ENCODE measurements at regions not wholly inside any gene's neighbourhood (a gene's known extent, or its start where the extent isn't known, plus 50 kb on each side); places are given as distances from the start of the nearest gene placed in this dataset.

DNA sequence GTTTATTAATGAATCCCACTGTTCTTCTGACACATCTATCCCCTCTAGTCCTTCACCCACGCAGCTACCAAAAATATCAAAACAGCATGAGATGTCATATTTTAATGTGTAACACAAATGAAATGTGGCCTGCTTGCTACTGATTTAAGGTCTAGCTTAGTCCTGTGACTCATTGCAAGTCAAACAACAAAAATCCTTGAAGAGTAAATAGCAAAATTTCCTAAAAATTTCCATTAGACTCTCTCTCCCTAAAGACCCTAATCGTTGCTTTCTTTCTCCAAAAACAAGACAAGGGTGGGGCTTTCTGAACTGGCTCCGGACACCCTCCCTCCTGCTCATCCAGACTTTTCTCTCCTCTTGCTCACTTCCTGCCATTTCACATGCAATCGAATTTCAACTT is 99.9 kb upstream of the IPO5 start:
- no peak overlapping the region for H3K27ac ChIP-seq

DNA sequence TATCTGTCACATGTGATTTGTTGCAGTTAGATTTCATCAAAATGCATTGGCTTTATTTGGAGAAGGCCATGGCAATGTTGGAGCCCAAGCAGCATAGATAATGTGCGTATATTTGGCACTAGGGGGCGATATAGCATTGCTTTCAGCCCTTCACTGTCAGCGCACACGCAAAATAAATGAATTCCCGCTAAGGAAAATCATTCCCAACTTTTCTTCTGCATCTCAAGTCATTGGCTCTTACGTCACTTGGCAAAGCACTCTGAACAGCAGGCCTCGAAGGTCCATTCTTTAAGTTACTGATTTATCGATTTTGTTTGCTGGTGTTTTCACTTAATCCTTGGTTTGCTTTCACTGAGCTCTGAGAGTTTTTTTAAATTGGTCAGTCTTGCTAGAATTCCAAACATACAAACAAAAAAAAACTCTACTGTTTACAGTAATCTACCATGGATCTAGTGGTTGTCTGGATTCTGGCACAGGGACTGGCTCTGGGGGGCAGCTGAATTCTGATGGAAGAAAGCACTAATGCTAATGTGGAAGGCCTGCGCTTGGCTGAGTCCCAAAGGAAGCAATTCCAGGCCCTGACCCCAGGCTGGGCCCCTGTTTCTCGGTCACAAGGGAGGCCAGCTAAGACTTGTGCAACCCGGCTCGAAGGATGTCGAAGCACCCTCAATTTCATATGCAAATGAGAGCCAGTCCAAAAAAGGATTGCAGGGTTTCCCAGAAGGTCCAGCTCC is 97.7 kb upstream of the IPO5 start:
- no peak overlapping the region for H3K27ac ChIP-seq
- TF ChIP-seq, protein P1, sequence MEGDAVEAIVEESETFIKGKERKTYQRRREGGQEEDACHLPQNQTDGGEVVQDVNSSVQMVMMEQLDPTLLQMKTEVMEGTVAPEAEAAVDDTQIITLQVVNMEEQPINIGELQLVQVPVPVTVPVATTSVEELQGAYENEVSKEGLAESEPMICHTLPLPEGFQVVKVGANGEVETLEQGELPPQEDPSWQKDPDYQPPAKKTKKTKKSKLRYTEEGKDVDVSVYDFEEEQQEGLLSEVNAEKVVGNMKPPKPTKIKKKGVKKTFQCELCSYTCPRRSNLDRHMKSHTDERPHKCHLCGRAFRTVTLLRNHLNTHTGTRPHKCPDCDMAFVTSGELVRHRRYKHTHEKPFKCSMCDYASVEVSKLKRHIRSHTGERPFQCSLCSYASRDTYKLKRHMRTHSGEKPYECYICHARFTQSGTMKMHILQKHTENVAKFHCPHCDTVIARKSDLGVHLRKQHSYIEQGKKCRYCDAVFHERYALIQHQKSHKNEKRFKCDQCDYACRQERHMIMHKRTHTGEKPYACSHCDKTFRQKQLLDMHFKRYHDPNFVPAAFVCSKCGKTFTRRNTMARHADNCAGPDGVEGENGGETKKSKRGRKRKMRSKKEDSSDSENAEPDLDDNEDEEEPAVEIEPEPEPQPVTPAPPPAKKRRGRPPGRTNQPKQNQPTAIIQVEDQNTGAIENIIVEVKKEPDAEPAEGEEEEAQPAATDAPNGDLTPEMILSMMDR (IDR thresholded peaks at IDR 0.05) = peak; percentile 91
- no peak for TF ChIP-seq ZFX (IDR thresholded peaks at IDR 0.05; ENCODE audit: borderline replicate concordance)

More for the DNA sequence above, 99.9 kb upstream of the IPO5 start:
- no peak for TF ChIP-seq ZFX (IDR thresholded peaks at IDR 0.05; ENCODE audit: borderline replicate concordance)
- TF ChIP-seq, protein P1 (IDR thresholded peaks at IDR 0.05) = no peak

DNA sequence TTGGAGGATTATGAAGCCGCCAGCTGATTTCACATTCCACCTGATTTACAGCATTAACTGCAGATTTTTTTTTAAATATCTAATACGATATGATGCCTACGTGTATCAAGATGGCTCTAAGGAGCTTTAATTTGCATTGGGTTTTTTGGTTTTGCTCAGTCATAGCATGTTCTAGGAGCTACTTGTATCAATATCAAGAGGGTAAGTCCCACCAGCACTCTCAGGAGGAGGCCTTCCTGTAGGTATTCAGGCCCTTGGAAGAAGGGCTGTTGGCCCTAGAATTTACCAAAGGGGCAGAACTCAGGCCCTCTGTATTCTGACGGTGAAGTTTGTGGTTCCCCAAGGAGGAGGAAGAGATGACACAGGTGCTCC is 97.2 kb upstream of the IPO5 start:
- no peak overlapping the region for H3K27ac ChIP-seq
- TF ChIP-seq, protein P1 (IDR thresholded peaks at IDR 0.05) = no peak
- no peak for TF ChIP-seq ZFX (IDR thresholded peaks at IDR 0.05; ENCODE audit: borderline replicate concordance)

DNA sequence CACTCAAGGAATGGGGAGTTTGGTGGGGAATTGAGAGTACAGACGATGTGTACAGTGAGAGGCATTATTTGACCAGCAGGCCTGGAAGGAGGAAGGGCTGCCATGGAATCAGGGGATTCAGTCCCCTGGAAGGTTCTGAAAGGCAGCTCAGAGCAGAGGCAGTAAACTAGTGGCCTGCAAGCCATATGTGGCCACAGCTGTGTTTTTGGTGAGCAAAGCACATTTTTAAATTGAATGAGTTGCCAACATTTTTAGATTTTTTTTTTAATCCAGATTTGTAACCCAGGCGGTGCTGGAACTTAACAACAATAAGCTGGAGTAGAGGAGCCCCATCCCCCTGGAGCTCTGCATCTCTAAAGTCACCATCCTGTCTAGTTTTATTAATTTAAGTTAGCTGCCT is 95.3 kb upstream of the IPO5 start:
- TF ChIP-seq, protein P1 (IDR thresholded peaks at IDR 0.05) = no peak
- no peak for TF ChIP-seq ZFX (IDR thresholded peaks at IDR 0.05; ENCODE audit: borderline replicate concordance)
- no peak overlapping the region for H3K27ac ChIP-seq

DNA sequence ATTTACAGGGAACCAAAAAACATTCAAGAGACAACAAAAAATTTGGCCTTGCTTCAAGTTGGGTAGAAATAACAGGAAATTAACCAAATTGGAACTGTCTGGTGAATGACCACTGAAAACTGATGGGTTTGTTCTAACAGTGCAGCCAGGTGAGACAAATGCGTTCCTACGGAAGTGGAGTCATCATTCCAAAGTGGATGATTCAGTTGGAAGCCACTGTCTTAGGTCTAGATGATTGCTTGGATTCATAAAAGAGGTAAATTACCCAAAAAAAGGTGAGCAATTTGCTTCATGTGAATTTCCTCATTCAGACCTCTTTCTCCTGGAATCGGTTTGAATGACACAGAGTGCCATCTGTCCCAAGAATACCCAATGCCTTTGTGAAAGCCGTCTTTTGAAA is 87.1 kb upstream of the IPO5 start:
- TF ChIP-seq, protein P1 (IDR thresholded peaks at IDR 0.05) = no peak
- TF ChIP-seq ZFX (IDR thresholded peaks at IDR 0.05; ENCODE audit: borderline replicate concordance) = no peak
- H3K27ac ChIP-seq = no peak overlapping the region

DNA sequence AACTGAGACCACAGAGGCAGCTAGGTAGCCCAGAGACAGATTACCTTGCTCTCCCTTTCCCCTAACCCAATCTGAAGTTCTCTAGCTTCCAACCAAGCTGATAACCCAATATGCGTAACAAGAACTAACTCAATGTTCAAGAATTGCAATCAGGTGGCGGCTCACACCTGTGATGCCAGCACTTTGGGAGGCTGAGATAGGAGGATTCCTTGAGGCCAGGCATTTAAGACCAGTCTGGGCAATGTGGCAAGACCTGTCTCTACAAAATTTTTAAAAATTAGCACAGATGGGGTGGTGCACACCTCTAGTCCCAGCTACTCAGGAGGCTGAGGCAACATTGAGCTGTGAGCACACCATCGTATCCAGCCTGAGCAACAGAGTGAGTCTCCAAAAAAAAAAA is 86.7 kb upstream of the IPO5 start:
- H3K27ac ChIP-seq = no peak overlapping the region
- TF ChIP-seq ZFX (IDR thresholded peaks at IDR 0.05; ENCODE audit: borderline replicate concordance) = no peak
- TF ChIP-seq, protein P1 (IDR thresholded peaks at IDR 0.05) = no peak

DNA sequence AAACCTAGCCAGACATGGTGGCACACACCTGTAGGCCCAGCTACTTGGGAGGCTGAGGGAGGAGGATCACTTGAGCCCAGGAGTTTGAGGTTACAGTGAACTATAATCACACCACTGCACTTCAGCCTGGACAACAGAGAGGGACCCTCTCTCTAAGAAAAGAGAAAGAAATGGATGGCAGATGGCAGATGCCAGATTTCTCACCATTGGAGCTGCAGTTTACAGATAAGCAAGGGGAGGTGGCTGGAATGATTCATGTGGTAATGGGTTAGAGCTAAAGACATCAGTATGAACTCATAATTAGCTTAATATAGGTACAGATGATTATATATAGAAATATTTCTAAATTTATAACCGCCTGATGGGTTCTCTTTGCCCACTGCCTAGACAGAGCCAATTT is 80.1 kb upstream of the IPO5 start:
- H3K27ac ChIP-seq = no peak overlapping the region
- TF ChIP-seq, protein P1 (IDR thresholded peaks at IDR 0.05) = no peak
- TF ChIP-seq ZFX (IDR thresholded peaks at IDR 0.05; ENCODE audit: borderline replicate concordance) = no peak

Measured in 22Rv1 (cell line).